HG03457 (cell line): ENCODE measurements at regions not wholly inside any gene's neighbourhood (a gene's known extent, or its start where the extent isn't known, plus 50 kb on each side); places are given as distances from the start of the nearest gene placed in this dataset.
"Not testable (repeated sequence)": the region's sequence is repeated elsewhere in the genome, so short reads cannot be mapped to it uniquely, and the experiment has no call there.

ENCODE experiments used
- ATAC-seq: cut with Tn5 transposase; IDR thresholded peaks from one replicate; pipeline ENCODE4 v1.9.1; 2021; ENCODE audit warnings: moderate number of reproducible peaks; ENCODE audit not compliant: unreplicated experiment

DNA sequence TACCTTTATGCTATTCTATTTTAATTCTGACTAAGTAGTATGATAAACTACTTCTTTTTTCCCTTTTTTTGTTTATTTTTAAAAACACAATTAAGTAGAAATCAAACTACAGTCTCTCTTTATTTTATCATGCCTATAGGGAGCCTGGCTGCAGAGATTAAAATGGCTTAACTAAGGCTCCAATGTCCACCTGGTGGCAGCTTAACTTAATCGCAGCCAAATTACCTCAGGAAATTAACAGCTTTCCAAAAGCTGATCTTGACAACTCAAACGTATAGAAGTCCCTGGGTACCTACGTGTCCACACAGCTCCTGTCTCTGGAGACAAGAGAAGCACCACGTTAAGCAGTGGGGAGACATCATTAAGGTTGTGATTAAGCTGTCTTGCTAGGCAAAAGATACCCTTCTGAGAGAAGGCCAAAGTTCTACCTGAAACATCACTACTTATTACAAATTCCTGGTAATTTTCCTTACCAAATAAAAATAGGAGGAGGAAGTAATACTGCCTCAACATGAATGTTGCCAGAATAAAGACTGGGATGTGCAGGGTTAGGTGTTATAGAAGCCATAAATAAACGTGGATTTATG, 63.2 kb upstream of the SNX19 start:
- no peak for ATAC-seq

DNA sequence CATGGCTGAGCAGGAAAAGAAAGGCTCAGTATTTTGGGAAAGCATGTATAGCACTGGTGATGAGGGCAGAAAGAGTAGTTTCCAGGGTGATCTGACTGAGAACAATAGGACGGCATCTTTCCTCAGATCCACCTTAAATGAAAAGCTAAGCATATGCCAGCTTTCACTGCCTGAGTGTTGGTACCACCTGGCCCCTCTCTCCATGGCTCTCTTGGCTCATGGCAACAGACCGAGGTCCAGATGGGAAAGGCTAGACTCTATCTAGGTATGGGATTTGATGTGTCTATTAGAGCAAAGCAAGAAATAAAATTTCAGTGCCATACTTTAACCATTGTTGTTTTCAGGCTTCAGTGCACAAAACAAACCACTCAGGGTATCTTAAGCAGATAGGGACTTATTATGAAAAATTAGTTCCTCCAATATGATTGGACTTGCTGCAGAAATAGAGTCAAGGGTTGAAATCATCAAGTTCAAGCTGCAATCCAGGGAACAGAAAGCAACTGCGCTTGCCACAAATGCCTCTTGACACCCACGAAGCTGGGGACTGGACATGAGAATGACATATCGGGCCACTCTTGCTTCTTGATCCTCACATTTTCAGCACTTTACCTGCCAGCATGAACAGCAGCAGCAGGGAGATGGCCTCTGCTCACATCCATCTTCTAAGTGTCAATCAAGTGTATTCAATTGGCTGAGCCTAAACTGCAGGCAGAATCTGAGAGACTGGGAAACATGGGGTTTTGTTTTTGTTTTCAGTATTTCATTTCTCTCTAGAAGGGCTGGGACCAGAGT, 64.0 kb upstream of the SNX19 start:
- ATAC-seq: no peak

DNA sequence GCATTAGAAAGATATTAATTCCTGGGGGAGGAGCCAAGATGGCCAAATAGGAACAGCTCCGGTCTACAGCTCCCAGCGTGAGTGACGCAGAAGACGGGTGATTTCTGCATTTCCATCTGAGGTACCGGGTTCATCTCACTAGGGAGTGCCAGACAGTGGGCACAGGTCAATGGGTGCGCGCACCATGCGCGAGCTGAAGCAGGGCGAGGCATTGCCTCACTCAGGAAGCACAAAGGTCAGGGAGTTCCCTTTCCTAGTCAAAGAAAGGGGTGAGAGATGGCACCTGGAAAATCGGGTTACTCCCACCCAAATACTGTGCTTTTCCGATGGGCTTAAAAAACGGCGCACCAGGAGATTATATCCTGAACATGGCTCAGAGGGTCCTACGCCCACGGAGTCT, 68.0 kb upstream of the SNX19 start:
- not testable (repeated sequence) for ATAC-seq

DNA sequence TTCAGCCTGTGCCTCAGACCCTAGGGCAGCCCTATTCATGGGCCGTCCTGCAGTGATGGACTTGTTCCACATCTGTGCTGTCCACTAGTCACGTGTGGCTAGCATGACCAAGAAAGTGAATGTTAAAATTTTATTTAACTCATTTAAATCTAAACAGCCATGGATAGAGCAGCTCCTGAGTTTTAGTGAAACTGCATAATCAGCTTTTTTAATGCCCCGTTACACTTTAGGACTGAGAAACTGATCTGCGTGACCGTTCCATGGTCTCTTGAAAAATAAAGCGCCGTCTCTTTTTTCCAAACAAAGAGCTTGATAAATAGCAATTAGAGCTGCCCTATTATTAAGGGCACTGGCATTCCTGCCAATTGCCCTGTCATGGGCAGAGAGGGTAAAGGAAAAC, 76.5 kb upstream of the SNX19 start:
- ATAC-seq: no peak

- ATAC-seq: no peak
Measured at GRCh38 chr11:130994043-130994442, 77.8 kb upstream of the SNX19 start.

GRCh38 chr11:130995266-130995665, 79.0 kb upstream of the SNX19 start:
- ATAC-seq: no peak

- ATAC-seq: no peak
Measured at GRCh38 chr11:130997278-130997677, 81.0 kb upstream of the SNX19 start.

DNA sequence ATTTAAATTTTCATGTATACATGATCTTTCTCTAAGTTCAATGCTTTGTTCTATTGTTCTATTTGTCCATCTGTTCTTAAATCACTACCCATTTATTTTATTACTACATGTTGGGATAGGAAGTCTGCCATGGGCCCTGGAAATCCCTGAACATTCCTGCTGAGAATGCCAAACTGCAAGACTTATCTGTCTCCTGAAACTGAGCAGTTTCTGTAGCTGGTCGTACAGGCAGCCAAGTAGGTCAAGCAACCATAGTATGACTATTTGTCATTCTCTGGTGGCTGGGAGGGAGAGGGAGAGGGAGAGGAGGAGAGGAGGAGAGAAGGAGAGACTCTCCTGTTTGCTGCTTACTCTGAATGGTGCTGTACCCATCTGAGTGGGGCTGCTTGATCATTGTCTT, 82.8 kb upstream of the SNX19 start:
- no peak for ATAC-seq

DNA sequence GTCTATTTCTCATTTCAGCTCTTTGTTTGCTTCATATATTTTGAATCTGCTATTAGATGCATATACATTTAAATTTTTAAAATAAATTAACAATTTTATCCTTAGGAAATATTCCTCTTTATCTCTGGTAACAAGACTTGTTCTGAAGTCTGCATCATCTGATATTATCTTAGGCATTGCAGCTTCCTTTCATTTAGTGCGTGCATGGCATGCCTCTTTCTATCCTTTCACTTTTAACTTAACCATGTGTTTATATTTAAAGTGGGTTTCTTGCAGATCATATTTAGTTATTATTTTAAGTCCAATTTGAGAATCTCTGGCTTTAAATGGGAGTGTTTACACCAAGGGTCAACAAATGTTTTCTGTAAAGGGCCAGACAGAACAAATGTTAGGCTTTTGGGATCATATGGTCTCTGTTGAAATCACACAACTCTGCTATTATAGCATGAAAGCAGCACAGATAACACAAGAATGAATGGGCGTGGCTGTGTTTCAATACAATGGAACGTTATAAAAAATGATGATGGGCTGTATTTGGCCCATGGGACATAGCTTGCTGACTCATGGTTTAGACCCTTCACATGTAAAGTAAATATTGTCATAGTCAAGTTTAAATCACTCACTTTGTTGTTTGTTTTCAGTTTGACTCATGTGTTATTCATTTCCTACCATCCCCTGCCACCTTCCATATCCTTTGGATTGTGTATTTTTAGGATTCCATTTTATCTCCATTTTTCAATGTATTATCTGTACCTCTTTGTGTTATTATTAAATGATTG, 83.9 kb upstream of the SNX19 start:
- no peak for ATAC-seq

GRCh38 chr11:131002145-131002544, 85.9 kb upstream of the SNX19 start:
- no peak for ATAC-seq

DNA sequence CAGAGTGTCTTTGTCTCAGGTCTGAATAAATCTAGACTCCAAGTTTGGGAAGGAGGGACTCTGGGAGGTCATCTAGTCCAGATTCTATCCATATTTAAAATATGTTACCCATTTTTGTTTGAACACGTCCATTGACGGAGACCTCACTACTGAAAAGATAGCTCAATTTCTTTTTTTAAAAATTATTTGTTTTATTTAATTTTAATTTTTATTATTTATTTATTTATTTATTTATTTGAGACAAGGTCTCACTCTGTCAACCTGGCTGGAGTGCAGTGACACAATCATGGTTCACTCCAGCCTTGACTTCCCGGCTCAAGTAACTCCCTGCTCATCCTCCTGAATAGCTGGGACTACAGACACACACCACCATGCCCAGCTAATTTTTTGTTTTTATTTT, 89.5 kb upstream of the SNX19 start:
- ATAC-seq: no peak

DNA sequence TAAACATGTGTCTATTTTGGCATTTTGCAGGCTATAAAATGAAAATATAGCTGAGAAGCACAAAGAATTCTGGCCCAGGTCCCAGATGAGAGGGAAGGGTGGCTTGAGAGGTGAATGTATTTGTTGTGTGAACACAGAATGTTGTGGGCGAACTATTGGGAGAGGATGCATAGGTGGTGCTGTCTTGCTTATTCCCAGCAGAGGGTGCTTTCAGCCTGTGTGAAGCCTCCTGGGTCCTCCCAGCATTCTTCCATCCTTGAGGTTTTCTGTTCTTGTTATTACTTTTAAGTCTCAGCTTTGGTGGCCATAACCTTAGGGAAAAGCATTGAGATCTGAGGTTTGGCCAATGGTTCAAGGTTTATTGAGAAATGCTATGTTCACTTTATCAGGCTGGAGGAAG, 108.7 kb upstream of the SNX19 start:
- ATAC-seq: no peak

GRCh38 chr11:131025421-131026125, 109.3 kb upstream of the SNX19 start:
- no peak for ATAC-seq

DNA sequence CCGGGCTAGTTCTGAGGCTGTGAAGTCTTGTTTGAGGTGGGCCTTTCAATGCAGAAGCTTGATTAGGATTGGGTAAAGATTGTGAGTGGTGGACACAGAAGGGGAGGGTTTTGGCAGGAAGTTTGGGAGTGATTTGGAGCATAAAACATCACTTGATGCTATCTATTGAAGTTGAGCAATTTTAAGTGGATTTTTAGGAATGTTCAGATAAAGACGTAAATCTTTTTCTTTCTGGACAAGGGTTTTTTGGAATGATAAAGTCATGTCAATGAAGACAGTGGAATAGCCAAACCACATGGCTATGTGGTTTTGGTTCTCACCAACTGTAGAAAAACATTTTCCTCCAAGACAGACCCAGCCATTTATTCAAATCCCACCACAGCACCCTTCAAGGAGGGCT, 111.2 kb upstream of the SNX19 start:
- ATAC-seq: no peak

- no peak for ATAC-seq
Measured at GRCh38 chr11:131033151-131033651, 116.9 kb upstream of the SNX19 start.

GRCh38 chr11:131036514-131036913, 120.2 kb upstream of the SNX19 start:
- ATAC-seq: no peak

DNA sequence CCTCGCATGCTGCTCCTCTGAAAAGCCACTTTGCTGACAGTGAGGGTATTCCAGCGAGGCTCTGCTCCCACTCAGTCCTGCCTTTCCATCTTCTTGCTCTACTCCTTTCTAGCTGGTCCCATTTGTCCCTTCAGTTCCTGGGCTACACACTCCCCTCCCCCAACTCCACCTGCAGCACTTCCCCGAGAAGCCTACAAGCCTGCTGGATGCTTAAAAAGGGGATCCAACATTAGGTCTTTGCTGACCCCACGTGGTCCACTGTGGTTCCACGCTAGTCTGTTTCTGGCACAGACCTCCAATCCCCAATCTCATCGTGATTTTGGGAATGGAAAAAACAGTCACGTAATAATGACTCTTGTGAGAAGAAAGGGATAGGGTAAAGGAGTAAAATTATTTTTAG, 121.6 kb upstream of the SNX19 start:
- ATAC-seq: no peak

- no peak for ATAC-seq
Measured at GRCh38 chr11:131038597-131038996, 122.3 kb upstream of the SNX19 start.

GRCh38 chr11:131041331-131042040, 125.2 kb upstream of the SNX19 start:
- no peak for ATAC-seq

- no peak for ATAC-seq
Measured at GRCh38 chr11:131042041-131042390, 125.7 kb upstream of the SNX19 start.

- ATAC-seq: no peak
Measured at GRCh38 chr11:131043251-131043650, 127.0 kb upstream of the SNX19 start.
